ENCODE measurements at regions not wholly inside any gene's neighbourhood (a gene's known extent, or its start where the extent isn't known, plus 50 kb on each side); places are given as distances from the start of the nearest gene placed in this dataset.

DNA sequence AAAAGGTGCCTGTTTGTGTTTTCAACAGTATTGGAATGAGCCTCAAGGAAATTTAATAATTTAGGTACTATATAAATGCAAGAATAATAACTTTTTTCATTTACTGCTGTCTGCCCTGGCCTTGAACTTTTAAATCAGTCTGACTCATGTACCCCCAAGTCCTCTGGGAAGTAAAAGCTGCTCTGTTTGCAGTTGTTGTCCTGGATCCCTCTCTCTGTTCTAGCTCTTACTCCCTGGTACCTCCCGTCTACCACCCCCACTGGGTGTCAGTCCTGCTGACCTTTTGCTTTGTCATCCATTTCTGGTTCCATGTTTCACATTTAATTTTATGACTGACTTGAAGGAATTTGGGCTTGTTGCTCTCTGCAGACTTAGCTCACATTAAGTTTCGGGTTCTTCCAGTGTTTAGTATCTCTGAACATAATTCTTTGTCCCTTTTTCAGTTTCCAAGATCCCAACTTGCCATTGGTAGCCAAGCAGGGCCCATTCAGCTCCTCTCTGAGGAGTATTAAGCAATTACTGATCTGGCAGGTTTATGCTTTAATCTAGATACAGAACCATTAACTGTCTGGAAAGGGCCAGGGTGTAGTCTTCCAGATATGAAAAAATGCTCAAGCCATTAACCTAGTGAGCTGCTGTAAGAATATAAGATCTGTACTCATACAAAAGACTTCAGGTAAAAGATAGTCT is 208.7 kb upstream of the FAM3C start:
- Histone ChIP-seq H3K4me1 (ENCODE audit: control insufficient read depth, extremely low read depth, insufficient read depth, low read length) (peaks cover 20% of the 10 kb centered on the region), H3K4me2 (ENCODE audit: control insufficient read depth, extremely low read depth, insufficient read depth, low read depth, low read length) (peak overlapping the region; percentile 37), H3K9me1 (ENCODE audit: control insufficient read depth, extremely low read depth, insufficient read depth, low read length) (no peaks in the 10 kb centered on the region), H3K27ac (ENCODE audit: control insufficient read depth, insufficient read depth, low read length) (no peak overlapping the region), H4K20me1 (ENCODE audit: control insufficient read depth, extremely low read depth, insufficient read depth, low read length) (no peaks in the 10 kb centered on the region), H3K27me3 (ENCODE audit: control insufficient read depth, extremely low read depth, insufficient read depth, low read length) (no peaks in the 10 kb centered on the region), H3K36me3 (ENCODE audit: control insufficient read depth in 2 of 2, extremely low read depth in 1 of 2, insufficient read depth in 2 of 2, low read length in 2 of 2) (no peaks in the 10 kb centered on the region), H3K9ac (ENCODE audit: control insufficient read depth, extremely low read depth, insufficient read depth, low read length) (no peak overlapping the region), H3K4me3 (ENCODE audit: control insufficient read depth in 2 of 3, extremely low read depth in 1 of 3, insufficient read depth in 2 of 3, low read depth in 1 of 3, low read length in 3 of 3) (no peak overlapping the region), H3K9me3 (ENCODE audit: control insufficient read depth, low read depth, low read length) (no peaks in the 10 kb centered on the region), H3K79me2 (ENCODE audit: control insufficient read depth, insufficient read depth, low read length) (no peaks in the 10 kb centered on the region), H2AFZ (ENCODE audit: control insufficient read depth, low read length) (peak overlapping the region; percentile 70)
- DNase-seq (ENCODE audit: low read depth, low spot score) (no peak), FAIRE-seq (no peak)
- no peak for TF ChIP-seq EZH2 (IDR thresholded peaks at IDR 0.05; ENCODE audit: low read length)
- TF ChIP-seq, protein P1, sequence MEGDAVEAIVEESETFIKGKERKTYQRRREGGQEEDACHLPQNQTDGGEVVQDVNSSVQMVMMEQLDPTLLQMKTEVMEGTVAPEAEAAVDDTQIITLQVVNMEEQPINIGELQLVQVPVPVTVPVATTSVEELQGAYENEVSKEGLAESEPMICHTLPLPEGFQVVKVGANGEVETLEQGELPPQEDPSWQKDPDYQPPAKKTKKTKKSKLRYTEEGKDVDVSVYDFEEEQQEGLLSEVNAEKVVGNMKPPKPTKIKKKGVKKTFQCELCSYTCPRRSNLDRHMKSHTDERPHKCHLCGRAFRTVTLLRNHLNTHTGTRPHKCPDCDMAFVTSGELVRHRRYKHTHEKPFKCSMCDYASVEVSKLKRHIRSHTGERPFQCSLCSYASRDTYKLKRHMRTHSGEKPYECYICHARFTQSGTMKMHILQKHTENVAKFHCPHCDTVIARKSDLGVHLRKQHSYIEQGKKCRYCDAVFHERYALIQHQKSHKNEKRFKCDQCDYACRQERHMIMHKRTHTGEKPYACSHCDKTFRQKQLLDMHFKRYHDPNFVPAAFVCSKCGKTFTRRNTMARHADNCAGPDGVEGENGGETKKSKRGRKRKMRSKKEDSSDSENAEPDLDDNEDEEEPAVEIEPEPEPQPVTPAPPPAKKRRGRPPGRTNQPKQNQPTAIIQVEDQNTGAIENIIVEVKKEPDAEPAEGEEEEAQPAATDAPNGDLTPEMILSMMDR (optimal IDR thresholded peaks at IDR 0.05 in 1 of 3, IDR thresholded peaks at IDR 0.05 in 1 of 3, conservative IDR thresholded peaks at IDR 0.05 in 1 of 3; ENCODE audit: extremely low read depth in 1 of 3, insufficient read depth in 2 of 3, low read length in 3 of 3) = no peak
- dilution Hi-C loops (cut with MboI; ENCODE audit: extremely low pct_ligation_motif_present, low sequenced_read_pairs) = no loop called here

DNA sequence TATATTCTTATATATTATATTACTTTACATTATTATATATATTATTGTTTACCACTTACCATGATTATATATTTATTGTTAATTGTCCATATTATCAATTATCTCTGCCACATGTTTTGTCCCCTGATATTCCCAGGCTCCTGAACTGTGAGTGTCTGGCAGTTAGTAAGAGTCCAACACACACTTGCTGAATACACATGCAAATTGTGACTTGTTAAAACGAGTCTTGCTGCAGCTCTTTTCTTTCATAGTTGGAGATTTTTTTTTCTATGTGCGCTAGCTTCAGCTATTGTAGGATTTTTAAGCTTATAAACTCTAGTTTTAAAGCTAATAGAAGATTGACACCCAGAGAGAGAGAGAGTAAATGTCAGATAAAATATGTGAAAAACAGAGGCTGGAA is 207.8 kb upstream of the FAM3C start:
- peaks cover 17% of the 10 kb centered on the region for H3K4me1 ChIP-seq (ENCODE audit: control insufficient read depth, extremely low read depth, insufficient read depth, low read length)
- no peak overlapping the region for H3K4me3 ChIP-seq (ENCODE audit: control insufficient read depth in 2 of 3, extremely low read depth in 1 of 3, insufficient read depth in 2 of 3, low read depth in 1 of 3, low read length in 3 of 3)
- H3K36me3 ChIP-seq (ENCODE audit: control insufficient read depth in 2 of 2, extremely low read depth in 1 of 2, insufficient read depth in 2 of 2, low read length in 2 of 2) = no peaks in the 10 kb centered on the region
- H3K9ac ChIP-seq (ENCODE audit: control insufficient read depth, extremely low read depth, insufficient read depth, low read length) = no peak overlapping the region
- no peaks in the 10 kb centered on the region for H4K20me1 ChIP-seq (ENCODE audit: control insufficient read depth, extremely low read depth, insufficient read depth, low read length)
- H3K9me1 ChIP-seq (ENCODE audit: control insufficient read depth, extremely low read depth, insufficient read depth, low read length) = no peaks in the 10 kb centered on the region
- dilution Hi-C loops (cut with MboI; ENCODE audit: extremely low pct_ligation_motif_present, low sequenced_read_pairs) = no loop called here
- H3K9me3 ChIP-seq (ENCODE audit: control insufficient read depth, low read depth, low read length) = no peaks in the 10 kb centered on the region
- no peaks in the 10 kb centered on the region for H3K79me2 ChIP-seq (ENCODE audit: control insufficient read depth, insufficient read depth, low read length)
- no peak overlapping the region for H3K4me2 ChIP-seq (ENCODE audit: control insufficient read depth, extremely low read depth, insufficient read depth, low read depth, low read length)
- TF ChIP-seq EZH2 (IDR thresholded peaks at IDR 0.05; ENCODE audit: low read length) = no peak
- TF ChIP-seq, protein P1 (optimal IDR thresholded peaks at IDR 0.05 in 1 of 3, IDR thresholded peaks at IDR 0.05 in 1 of 3, conservative IDR thresholded peaks at IDR 0.05 in 1 of 3; ENCODE audit: extremely low read depth in 1 of 3, insufficient read depth in 2 of 3, low read length in 3 of 3) = no peak
- FAIRE-seq (no peak), DNase-seq (ENCODE audit: low read depth, low spot score) (no peak)
- no peak overlapping the region for H3K27ac ChIP-seq (ENCODE audit: control insufficient read depth, insufficient read depth, low read length)
- no peaks in the 10 kb centered on the region for H3K27me3 ChIP-seq (ENCODE audit: control insufficient read depth, extremely low read depth, insufficient read depth, low read length)
- peak overlapping the region; percentile 32 for H2AFZ ChIP-seq (ENCODE audit: control insufficient read depth, low read length)

Data from keratinocyte (primary cell).